Muscle layer of colon (tissue), 2 donors: ENCODE measurements at regions not wholly inside any gene's neighbourhood (a gene's known extent, or its start where the extent isn't known, plus 50 kb on each side); places are given as distances from the start of the nearest gene placed in this dataset.

Experiments
- H3K27ac ChIP-seq: one replicate; pipeline ENCODE4 v1.7.0; 2013; ENCODE audit warnings: low read depth, mild to moderate bottlenecking, low read length, moderate library complexity
- H3K27me3 ChIP-seq, 2 donors: one replicate each; pipeline ENCODE4 v1.7.0; 2013; ENCODE audit warnings: low read length in 2 of 2, mild to moderate bottlenecking in 2 of 2; ENCODE audit not compliant: insufficient read depth in 2 of 2, control insufficient read depth in 1 of 2
- H3K36me3 ChIP-seq: one replicate; pipeline ENCODE4 v1.7.0; 2013; ENCODE audit warnings: mild to moderate bottlenecking, low read length; ENCODE audit not compliant: insufficient read depth
- H3K4me1 ChIP-seq: one replicate; pipeline ENCODE4 v1.7.0; 2013; ENCODE audit warnings: mild to moderate bottlenecking, low read length; ENCODE audit not compliant: insufficient read depth
- H3K4me3 ChIP-seq, 2 donors: one replicate each; pipeline ENCODE4 v1.7.0; 2013; ENCODE audit warnings: low read length in 2 of 2, low read depth in 1 of 2, mild to moderate bottlenecking in 1 of 2, moderate library complexity in 1 of 2
- H3K9ac ChIP-seq: one replicate; pipeline ENCODE4 v1.7.0; 2013; ENCODE audit warnings: low read length
- H3K9me3 ChIP-seq: one replicate; pipeline ENCODE4 v1.7.0; 2013; ENCODE audit warnings: mild to moderate bottlenecking, low read length
- donor health status: abdominal sarcoma.
- donor health status: Adenocarcinoma of cecum.

DNA sequence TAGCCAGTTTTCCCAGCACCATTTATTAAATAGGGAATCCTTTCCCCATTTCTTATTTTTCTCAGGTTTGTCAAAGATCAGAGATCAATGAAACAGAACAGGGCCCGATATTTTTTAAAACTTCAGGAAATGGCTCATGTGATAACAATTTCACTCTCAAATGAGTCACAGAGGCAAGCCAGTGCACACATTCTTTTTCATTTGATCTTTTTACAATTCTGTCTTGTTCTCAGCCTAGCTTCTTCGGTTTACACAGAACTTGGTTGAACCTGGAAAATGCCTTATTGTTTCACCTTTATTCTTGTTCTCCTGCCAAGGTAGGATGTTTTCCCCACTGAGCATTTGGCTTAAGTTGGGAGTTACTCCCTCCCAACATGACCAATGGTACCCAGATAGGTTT lies 258.9 kb downstream of the COL12A1 start:
- Histone ChIP-seq H3K9ac (no peak overlapping the region), H3K27ac (no peak overlapping the region), H3K27me3 (no peaks in the 10 kb centered on the region), H3K9me3 (no peaks in the 10 kb centered on the region), H3K4me1 (no peaks in the 10 kb centered on the region), H3K4me3 (no peak overlapping the region), H3K36me3 (no peaks in the 10 kb centered on the region)

DNA sequence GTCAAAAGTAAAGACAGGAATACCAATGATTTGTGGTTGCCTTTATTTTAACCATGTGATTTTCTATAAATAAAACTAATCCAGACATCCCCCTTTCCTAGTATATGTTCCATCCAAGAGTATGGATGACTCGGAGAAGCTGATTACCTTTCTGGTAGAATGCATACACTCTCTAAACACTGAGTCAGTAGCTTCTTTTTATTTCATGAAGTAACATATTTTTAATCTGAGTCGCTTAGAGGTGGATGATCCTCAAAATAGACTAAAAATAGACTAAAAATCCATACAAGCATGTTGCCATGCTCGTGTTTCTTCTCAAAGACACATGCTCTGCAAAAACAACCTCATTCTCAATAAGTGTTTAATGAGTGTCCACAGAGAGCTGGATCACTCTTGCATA lies 263.7 kb downstream of the COL12A1 start:
- no peaks in the 10 kb centered on the region for H3K9me3 ChIP-seq

GRCh38 chr6:74941424-74941823 lies 264.4 kb downstream of the COL12A1 start:
- no peak overlapping the region for H3K9ac ChIP-seq
- no peaks in the 10 kb centered on the region for H3K27me3 ChIP-seq
- H3K4me3 ChIP-seq: no peak overlapping the region
- H3K9me3 ChIP-seq: no peaks in the 10 kb centered on the region
- no peaks in the 10 kb centered on the region for H3K4me1 ChIP-seq
- no peaks in the 10 kb centered on the region for H3K36me3 ChIP-seq
- no peak overlapping the region for H3K27ac ChIP-seq

More for the DNA sequence above, 263.7 kb downstream of the COL12A1 start:
- H3K4me1 ChIP-seq: no peaks in the 10 kb centered on the region
- H3K9ac ChIP-seq: no peak overlapping the region
- H3K36me3 ChIP-seq: no peaks in the 10 kb centered on the region
- no peak overlapping the region for H3K27ac ChIP-seq
- no peak overlapping the region for H3K4me3 ChIP-seq
- no peaks in the 10 kb centered on the region for H3K27me3 ChIP-seq

- Histone ChIP-seq H3K9ac (no peak overlapping the region), H3K4me1 (no peaks in the 10 kb centered on the region), H3K9me3 (no peaks in the 10 kb centered on the region), H3K4me3 (no peak overlapping the region), H3K27ac (no peak overlapping the region), H3K27me3 (no peaks in the 10 kb centered on the region), H3K36me3 (no peaks in the 10 kb centered on the region)
Observed at GRCh38 chr6:74939721-74940620, 265.9 kb downstream of the COL12A1 start.

- H3K9me3 ChIP-seq: no peaks in the 10 kb centered on the region
Observed at GRCh38 chr6:74939151-74939708, 266.6 kb downstream of the COL12A1 start.

GRCh38 chr6:74937936-74938335 lies 267.9 kb downstream of the COL12A1 start:
- no peaks in the 10 kb centered on the region for H3K36me3 ChIP-seq
- no peak overlapping the region for H3K27ac ChIP-seq
- no peak overlapping the region for H3K9ac ChIP-seq
- H3K4me1 ChIP-seq: no peaks in the 10 kb centered on the region
- H3K9me3 ChIP-seq: no peaks in the 10 kb centered on the region
- no peak overlapping the region for H3K4me3 ChIP-seq
- H3K27me3 ChIP-seq: no peaks in the 10 kb centered on the region

More at GRCh38 chr6:74939151-74939708, 266.6 kb downstream of the COL12A1 start:
- H3K27me3 ChIP-seq: no peaks in the 10 kb centered on the region
- no peak overlapping the region for H3K4me3 ChIP-seq
- no peak overlapping the region for H3K9ac ChIP-seq
- H3K4me1 ChIP-seq: no peaks in the 10 kb centered on the region
- no peak overlapping the region for H3K27ac ChIP-seq
- no peaks in the 10 kb centered on the region for H3K36me3 ChIP-seq

DNA sequence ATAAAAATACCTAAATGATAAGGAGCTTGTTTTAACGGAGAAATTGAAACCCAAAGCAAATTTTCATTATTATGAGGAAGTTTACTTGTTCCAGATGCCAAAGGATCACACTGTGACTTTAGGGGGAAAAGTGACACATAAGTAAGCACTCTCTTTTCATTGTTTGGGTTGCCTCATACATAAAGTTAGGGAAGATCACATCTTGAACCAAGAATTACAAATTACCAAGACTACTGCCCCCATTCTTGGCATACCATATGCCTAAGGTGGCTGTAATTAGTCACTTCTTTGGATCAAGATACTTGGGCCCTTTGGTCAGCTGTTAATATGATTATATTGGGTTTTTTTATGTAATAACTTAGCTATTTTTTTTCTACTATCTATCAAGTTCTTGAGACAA lies 269.0 kb downstream of the COL12A1 start:
- H3K4me3 ChIP-seq: no peak overlapping the region
- no peaks in the 10 kb centered on the region for H3K9me3 ChIP-seq
- no peaks in the 10 kb centered on the region for H3K27me3 ChIP-seq
- H3K4me1 ChIP-seq: peaks cover under 1% of the 10 kb centered on the region
- no peaks in the 10 kb centered on the region for H3K36me3 ChIP-seq
- no peak overlapping the region for H3K9ac ChIP-seq
- no peak overlapping the region for H3K27ac ChIP-seq

- Histone ChIP-seq H3K36me3 (no peaks in the 10 kb centered on the region), H3K27ac (no peak overlapping the region), H3K4me3 (no peak overlapping the region), H3K9me3 (no peaks in the 10 kb centered on the region), H3K9ac (no peak overlapping the region), H3K27me3 (no peaks in the 10 kb centered on the region), H3K4me1 (peaks cover 5% of the 10 kb centered on the region)
Observed at GRCh38 chr6:74932232-74932888, 273.5 kb downstream of the COL12A1 start.

GRCh38 chr6:74931558-74931957 lies 274.3 kb downstream of the COL12A1 start:
- no peak overlapping the region for H3K4me3 ChIP-seq
- no peak overlapping the region for H3K9ac ChIP-seq
- H3K27me3 ChIP-seq: no peaks in the 10 kb centered on the region
- peaks cover 5% of the 10 kb centered on the region for H3K4me1 ChIP-seq
- no peaks in the 10 kb centered on the region for H3K36me3 ChIP-seq
- H3K9me3 ChIP-seq: no peaks in the 10 kb centered on the region
- no peak overlapping the region for H3K27ac ChIP-seq

DNA sequence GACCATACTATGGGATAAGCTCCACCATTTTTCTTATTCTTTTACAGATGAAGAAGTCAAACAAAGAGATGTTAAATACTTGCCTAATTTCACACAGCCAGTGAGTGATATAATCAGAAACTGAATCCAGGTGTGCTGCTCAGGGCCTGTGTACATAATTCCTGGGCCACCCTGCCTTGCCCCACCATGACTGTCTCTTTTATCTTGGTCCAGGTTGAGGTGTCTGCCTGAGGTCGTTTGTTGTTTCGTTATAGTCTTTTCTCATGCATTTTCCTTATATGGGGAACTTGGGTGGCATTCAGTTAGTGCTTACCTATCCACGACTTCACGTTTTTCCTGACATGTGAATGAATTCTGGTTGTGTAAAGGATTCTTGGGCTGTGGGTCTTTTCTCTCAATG lies 277.6 kb downstream of the COL12A1 start:
- Histone ChIP-seq H3K9ac (no peak overlapping the region), H3K4me3 (no peak overlapping the region), H3K27ac (no peak overlapping the region)

GRCh38 chr6:74927299-74927698 lies 278.6 kb downstream of the COL12A1 start:
- Histone ChIP-seq H3K27me3 (no peaks in the 10 kb centered on the region), H3K9me3 (no peaks in the 10 kb centered on the region), H3K4me3 (no peak overlapping the region), H3K27ac (no peak overlapping the region), H3K4me1 (peaks cover 5% of the 10 kb centered on the region), H3K36me3 (no peaks in the 10 kb centered on the region), H3K9ac (no peak overlapping the region)

More for the DNA sequence above, 277.6 kb downstream of the COL12A1 start:
- Histone ChIP-seq H3K27me3 (no peaks in the 10 kb centered on the region), H3K4me1 (peaks cover 5% of the 10 kb centered on the region), H3K9me3 (no peaks in the 10 kb centered on the region), H3K36me3 (no peaks in the 10 kb centered on the region)
